Trophoblast cell (in vitro differentiated cells and primary cell): ENCODE measurements at regions not wholly inside any gene's neighbourhood (a gene's known extent, or its start where the extent isn't known, plus 50 kb on each side); places are given as distances from the start of the nearest gene placed in this dataset.

Experiments used
- DNase-seq, 2 donors: peaks; one replicate each; pipeline ENCODE4 v3.0.0-alpha.2; 2016
- H2AFZ ChIP-seq: 2 replicates; pipeline ENCODE4 v1.6.1; 2013; ENCODE audit warnings: low read length, moderate library complexity, mild to moderate bottlenecking; ENCODE audit not compliant: insufficient read depth, poor library complexity
- H2AK5ac ChIP-seq: 2 replicates; pipeline ENCODE4 v1.6.1; 2013; ENCODE audit warnings: mild to moderate bottlenecking, low read length
- H2BK120ac ChIP-seq: 2 replicates; pipeline ENCODE4 v1.6.1; 2013; ENCODE audit warnings: low read length, mild to moderate bottlenecking, moderate library complexity; ENCODE audit not compliant: insufficient read depth, poor library complexity
- H2BK12ac ChIP-seq: 2 replicates; pipeline ENCODE4 v1.6.1; 2013; ENCODE audit warnings: mild to moderate bottlenecking, low read length, moderate library complexity
- H2BK5ac ChIP-seq: 2 replicates; pipeline ENCODE4 v1.6.1; 2013; ENCODE audit warnings: low read length, low read depth, moderate library complexity, mild to moderate bottlenecking; ENCODE audit not compliant: poor library complexity
- H3K14ac ChIP-seq: 2 replicates; pipeline ENCODE4 v1.6.1; 2013; ENCODE audit warnings: mild to moderate bottlenecking, low read length
- H3K18ac ChIP-seq: 2 replicates; pipeline ENCODE4 v1.6.1; 2013; ENCODE audit warnings: mild to moderate bottlenecking, low read length
- H3K23ac ChIP-seq: 2 replicates; pipeline ENCODE4 v1.6.1; 2013; ENCODE audit warnings: low read length
- H3K27ac ChIP-seq: 2 replicates; pipeline ENCODE4 v1.5.1; 2013; ENCODE audit warnings: low read depth, mild to moderate bottlenecking, inconsistent platforms, low read length, moderate library complexity
- H3K27me3 ChIP-seq: 2 replicates; pipeline ENCODE4 v1.6.1; 2013; ENCODE audit warnings: inconsistent platforms, mild to moderate bottlenecking, low read length, moderate library complexity; ENCODE audit not compliant: insufficient read depth
- H3K36me3 ChIP-seq, 2 experiments: 1 replicate in 1 of 2; 2 replicates in 1 of 2; pipeline ENCODE4 v1.6.1; 2013; ENCODE audit warnings: low read length in 2 of 2, mild to moderate bottlenecking in 2 of 2, moderate library complexity in 1 of 2; ENCODE audit not compliant: insufficient read depth in 2 of 2, control insufficient read depth in 1 of 2
- H3K4ac ChIP-seq: 2 replicates; pipeline ENCODE4 v1.6.1; 2013; ENCODE audit warnings: low read depth, mild to moderate bottlenecking, low read length, moderate library complexity
- H3K4me1 ChIP-seq, 2 experiments: 1 replicate in 1 of 2; 2 replicates in 1 of 2; pipeline ENCODE4 v1.6.1; 2013; ENCODE audit warnings: low read length in 2 of 2, mild to moderate bottlenecking in 2 of 2, moderate library complexity in 1 of 2; ENCODE audit not compliant: insufficient read depth in 2 of 2, control insufficient read depth in 1 of 2
- H3K4me2 ChIP-seq: 2 replicates; pipeline ENCODE4 v1.6.1; 2013; ENCODE audit warnings: inconsistent platforms, mild to moderate bottlenecking, low read length, moderate library complexity
- H3K4me3 ChIP-seq: 2 replicates; pipeline ENCODE4 v1.5.1; 2013; ENCODE audit warnings: mild to moderate bottlenecking, low read depth, low read length, inconsistent platforms
- H3K79me1 ChIP-seq: one replicate; pipeline ENCODE4 v1.6.1; 2013; ENCODE audit warnings: low read length
- H3K79me2 ChIP-seq: 2 replicates; pipeline ENCODE4 v1.6.1; 2013; ENCODE audit warnings: low read length, mild to moderate bottlenecking; ENCODE audit not compliant: control insufficient read depth, insufficient read depth, poor library complexity
- H3K9ac ChIP-seq: 2 replicates; pipeline ENCODE4 v1.6.1; 2013; ENCODE audit warnings: mild to moderate bottlenecking, low read length
- H3K9me3 ChIP-seq: 2 replicates; pipeline ENCODE4 v1.6.1; 2013; ENCODE audit warnings: low read depth, mild to moderate bottlenecking, control low read depth, inconsistent platforms, low read length; ENCODE audit not compliant: insufficient read depth
- H4K12ac ChIP-seq: 2 replicates; pipeline ENCODE4 v1.6.1; 2013; ENCODE audit warnings: low read depth, mild to moderate bottlenecking, low read length, moderate library complexity
- H4K8ac ChIP-seq: 2 replicates; pipeline ENCODE4 v1.6.1; 2013; ENCODE audit warnings: low read depth, mild to moderate bottlenecking, low read length, moderate library complexity
- H4K91ac ChIP-seq: one replicate; pipeline ENCODE4 v1.6.1; 2013; ENCODE audit warnings: low read depth, mild to moderate bottlenecking, low read length, moderate library complexity
- WGBS: extraction: QIAGEN DNeasy Blood & Tissue Kit; methylation state at CpG from one replicate; pipeline ENCODE4 v1.1.7; 2013; ENCODE audit warnings: missing lambda C conversion rate; ENCODE audit not compliant: insufficient read length, insufficient coverage; ENCODE audit errors: extremely low coverage; 5-methylcytosine and 5-hydroxymethylcytosine counted together

DNA sequence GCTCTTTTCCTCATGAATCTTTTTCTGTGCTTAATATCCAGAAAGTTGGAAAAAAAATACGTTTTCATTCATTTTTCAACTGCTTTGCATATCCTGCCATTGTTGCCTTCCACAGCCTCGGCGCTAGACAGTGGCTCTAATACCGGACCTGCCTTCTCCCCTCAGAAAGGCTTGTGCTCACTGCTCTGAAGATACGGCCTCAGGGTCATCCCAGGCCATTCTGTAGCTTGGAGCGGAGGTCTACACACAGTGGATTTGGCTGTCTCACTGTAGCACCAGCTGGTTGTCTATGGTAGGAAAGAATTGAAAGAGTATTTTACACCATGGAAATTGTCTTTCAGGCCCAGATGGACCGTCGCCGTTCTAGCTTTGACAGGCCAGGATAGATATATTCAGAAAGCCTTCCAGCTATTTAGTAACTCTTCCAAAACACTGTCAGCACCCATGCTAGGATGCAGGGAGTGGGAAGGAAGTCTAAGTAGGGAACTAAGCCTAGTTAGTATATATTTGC is 242.0 kb downstream of the TMEM182 start:
- H2BK5ac ChIP-seq: no peak overlapping the region
- H3K9me3 ChIP-seq: peaks cover 3% of the 10 kb centered on the region
- no CpG with 5 or more reads among the region's 9 CpGs for WGBS

GRCh38 chr2:103004426-103004942 is 242.7 kb downstream of the TMEM182 start:
- Histone ChIP-seq H2AK5ac (no peak overlapping the region), H3K79me2 (no peaks in the 10 kb centered on the region), H3K27me3 (no peaks in the 10 kb centered on the region), H3K4me1 (no peaks in the 10 kb centered on the region), H3K79me1 (no peaks in the 10 kb centered on the region), H2BK12ac (no peak overlapping the region), H3K14ac (no peak overlapping the region), H3K4me3 (no peak overlapping the region), H3K4me2 (no peak overlapping the region), H3K36me3 (no peaks in the 10 kb centered on the region), H3K27ac (no peak overlapping the region), H4K12ac (no peak overlapping the region), H3K4ac (no peak overlapping the region), H3K9ac (no peak overlapping the region), H4K8ac (no peak overlapping the region), H3K18ac (no peak overlapping the region), H2BK5ac (no peak overlapping the region), H3K23ac (no peak overlapping the region), H2AFZ (no peak overlapping the region), H4K91ac (no peak overlapping the region), H3K9me3 (no peaks in the 10 kb centered on the region), H2BK120ac (no peak overlapping the region)
- no CpG with 5 or more reads among the region's 2 CpGs for WGBS
- DNase-seq: no peak

More for the DNA sequence above, 242.0 kb downstream of the TMEM182 start:
- no peak overlapping the region for H4K91ac ChIP-seq
- H3K4me2 ChIP-seq: no peak overlapping the region
- H3K4me1 ChIP-seq: no peaks in the 10 kb centered on the region
- H2BK120ac ChIP-seq: no peak overlapping the region
- no peak overlapping the region for H4K8ac ChIP-seq
- H3K27me3 ChIP-seq: no peaks in the 10 kb centered on the region
- H4K12ac ChIP-seq: no peak overlapping the region
- no peak overlapping the region for H3K14ac ChIP-seq
- no peak overlapping the region for H3K27ac ChIP-seq
- no peak overlapping the region for H2BK12ac ChIP-seq
- no peak for DNase-seq
- no peak overlapping the region for H3K4me3 ChIP-seq
- no peak overlapping the region for H3K18ac ChIP-seq
- H3K79me1 ChIP-seq: no peaks in the 10 kb centered on the region
- no peaks in the 10 kb centered on the region for H3K79me2 ChIP-seq
- no peak overlapping the region for H3K9ac ChIP-seq
- H3K23ac ChIP-seq: no peak overlapping the region
- no peak overlapping the region for H2AFZ ChIP-seq
- H2AK5ac ChIP-seq: no peak overlapping the region
- no peaks in the 10 kb centered on the region for H3K36me3 ChIP-seq
- H3K4ac ChIP-seq: no peak overlapping the region

DNA sequence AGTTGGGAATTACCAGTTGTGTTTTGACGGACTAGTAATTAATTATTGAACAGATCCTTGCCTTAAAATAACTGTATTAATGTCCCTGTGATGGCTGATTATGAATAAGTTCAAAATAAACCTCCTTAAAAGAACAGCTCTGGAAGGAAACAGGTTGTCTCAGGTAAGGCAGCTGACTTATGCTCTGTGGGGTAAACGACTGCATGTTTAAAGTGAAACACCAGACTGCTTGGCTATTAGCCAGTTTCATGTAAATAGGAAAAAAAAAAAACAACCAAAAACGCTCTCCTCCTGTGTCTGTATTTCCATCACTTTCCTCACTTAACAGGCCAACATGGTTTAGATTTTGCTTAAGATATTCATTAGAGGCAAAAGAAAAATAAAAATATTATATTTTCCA is 243.6 kb downstream of the TMEM182 start:
- Histone ChIP-seq H3K4me1 (no peaks in the 10 kb centered on the region), H3K36me3 (no peaks in the 10 kb centered on the region), H2BK12ac (no peak overlapping the region), H3K18ac (no peak overlapping the region), H3K27me3 (no peaks in the 10 kb centered on the region), H4K8ac (no peak overlapping the region), H3K14ac (no peak overlapping the region), H3K23ac (no peak overlapping the region), H3K79me2 (no peaks in the 10 kb centered on the region), H2BK5ac (no peak overlapping the region), H4K12ac (no peak overlapping the region), H3K4me3 (no peak overlapping the region), H2AK5ac (no peak overlapping the region), H3K9ac (no peak overlapping the region), H2AFZ (no peak overlapping the region), H2BK120ac (no peak overlapping the region), H3K4ac (no peak overlapping the region), H4K91ac (no peak overlapping the region), H3K9me3 (no peaks in the 10 kb centered on the region), H3K27ac (no peak overlapping the region), H3K4me2 (no peak overlapping the region), H3K79me1 (no peaks in the 10 kb centered on the region)
- DNase-seq: no peak
- no CpG with 5 or more reads among the region's 3 CpGs for WGBS

GRCh38 chr2:103007086-103007485 is 245.3 kb downstream of the TMEM182 start:
- H4K12ac ChIP-seq: no peak overlapping the region
- H3K14ac ChIP-seq: no peak overlapping the region
- no peak overlapping the region for H3K4me3 ChIP-seq
- no peak overlapping the region for H4K8ac ChIP-seq
- H3K4me1 ChIP-seq: no peaks in the 10 kb centered on the region
- WGBS: no CpG with 5 or more reads among the region's 3 CpGs
- H3K27me3 ChIP-seq: no peaks in the 10 kb centered on the region
- DNase-seq: no peak
- H3K27ac ChIP-seq: no peak overlapping the region
- no peak overlapping the region for H3K23ac ChIP-seq
- no peak overlapping the region for H2AK5ac ChIP-seq
- H3K79me1 ChIP-seq: no peaks in the 10 kb centered on the region
- no peaks in the 10 kb centered on the region for H3K79me2 ChIP-seq
- H3K4me2 ChIP-seq: no peak overlapping the region
- H3K4ac ChIP-seq: no peak overlapping the region
- no peak overlapping the region for H2AFZ ChIP-seq
- H2BK12ac ChIP-seq: no peak overlapping the region
- no peak overlapping the region for H3K9ac ChIP-seq
- no peak overlapping the region for H2BK120ac ChIP-seq
- no peak overlapping the region for H3K18ac ChIP-seq
- no peak overlapping the region for H2BK5ac ChIP-seq
- no peak overlapping the region for H4K91ac ChIP-seq
- no peaks in the 10 kb centered on the region for H3K36me3 ChIP-seq
- no peaks in the 10 kb centered on the region for H3K9me3 ChIP-seq
